ENCODE measurements at regions not wholly inside any gene's neighbourhood (a gene's known extent, or its start where the extent isn't known, plus 50 kb on each side); places are given as distances from the start of the nearest gene placed in this dataset.

DNA sequence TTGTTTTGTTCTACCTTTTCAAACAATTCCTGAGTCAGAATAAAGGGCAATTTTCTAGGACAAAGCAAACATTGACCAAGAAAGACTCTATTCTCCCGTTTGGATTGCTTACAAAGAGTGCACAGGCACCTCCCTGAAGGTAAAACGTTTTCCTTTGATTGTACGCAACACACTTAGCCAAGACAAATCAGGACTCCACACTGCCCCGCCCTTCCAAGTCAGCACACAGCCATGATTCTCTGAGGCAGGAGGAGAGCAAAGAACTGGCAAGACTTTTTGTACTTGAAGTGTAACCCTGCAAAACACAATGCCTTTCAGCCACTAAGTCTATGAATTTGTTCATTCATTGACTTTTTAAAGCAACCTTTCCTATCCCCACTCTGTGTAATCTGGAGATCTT lies 85.0 kb upstream of the FAM180A start:
- intact Hi-C loops (cut with DNase I): no loop called here
- DNase-seq (ENCODE audit: low spot score): no peak

DNA sequence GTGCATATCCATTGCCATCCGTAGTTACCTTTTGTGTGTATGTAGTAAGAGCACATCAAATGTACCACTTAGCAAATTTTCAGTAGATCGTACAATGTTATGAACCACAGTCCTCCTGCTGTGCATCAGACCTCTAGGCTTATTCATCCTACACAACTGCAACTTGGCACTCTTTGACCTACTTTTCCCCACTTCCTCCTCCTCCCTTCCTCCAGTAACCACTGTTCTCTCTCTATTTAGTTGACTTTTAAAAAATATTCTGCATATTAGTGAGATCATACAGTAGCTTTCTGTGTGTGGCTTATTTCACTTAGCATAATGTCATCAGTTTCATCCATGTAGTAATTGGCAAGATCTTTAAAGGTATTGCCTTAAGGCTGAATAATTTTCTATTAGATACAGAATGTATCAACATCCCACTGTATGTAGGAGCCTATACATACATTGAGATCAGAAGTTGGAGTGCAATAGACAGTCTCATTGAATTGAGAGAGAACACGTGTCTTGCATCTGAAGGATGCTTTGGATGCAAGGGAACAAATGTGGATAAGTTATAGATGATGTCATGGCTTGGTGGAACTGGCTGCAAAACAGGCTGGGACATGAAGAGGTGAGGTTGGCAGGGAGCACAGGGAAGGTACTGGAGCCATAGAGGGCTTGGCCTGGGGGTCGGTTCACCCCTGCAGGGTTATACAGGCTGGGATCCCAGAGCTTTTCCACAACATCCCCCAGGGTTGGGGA lies 83.0 kb upstream of the FAM180A start:
- intact Hi-C loops (cut with DNase I): no loop called here
- no peak for DNase-seq (ENCODE audit: low spot score)

DNA sequence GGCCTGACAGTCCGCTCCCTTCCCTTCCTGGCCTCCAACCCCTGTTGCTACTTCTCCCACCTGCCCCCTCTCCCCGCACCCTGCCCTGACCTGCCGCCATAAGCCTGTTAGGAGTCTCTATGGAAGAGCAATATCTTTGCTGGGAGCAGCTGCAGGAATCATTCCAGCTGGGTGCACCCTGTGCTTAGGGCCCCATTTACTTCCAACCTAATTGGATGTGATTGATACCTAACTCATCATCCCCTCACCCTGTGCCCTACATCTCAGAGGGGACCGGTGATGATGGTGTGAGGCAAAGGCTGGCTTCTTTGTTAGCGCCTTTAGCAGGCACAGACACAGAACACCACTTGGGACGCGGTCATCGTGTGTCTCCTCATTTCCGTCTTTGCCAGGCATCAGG lies 80.0 kb upstream of the FAM180A start:
- DNase-seq (ENCODE audit: low spot score): no peak
- intact Hi-C loops (cut with DNase I): no loop called here

DNA sequence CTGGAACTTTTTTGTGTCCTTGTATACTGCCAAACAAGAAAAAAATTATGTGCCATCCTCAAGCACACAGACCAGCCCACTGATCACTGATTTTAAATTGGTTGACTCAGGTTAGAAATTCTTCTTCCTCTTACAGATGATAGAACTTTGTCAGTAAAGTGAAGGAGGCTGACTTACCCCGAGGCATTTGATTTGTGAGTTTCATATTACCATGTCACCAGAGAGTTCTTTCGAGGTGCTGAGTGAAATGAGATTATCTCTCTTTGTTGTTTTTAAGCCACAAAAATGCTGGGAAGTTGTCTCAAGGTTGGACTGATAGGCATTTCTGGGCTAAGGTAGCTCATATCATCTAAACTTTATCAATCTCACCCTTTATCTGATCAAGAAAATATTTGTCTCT lies 78.8 kb upstream of the FAM180A start:
- intact Hi-C loops (cut with DNase I): no loop called here
- no peak for DNase-seq (ENCODE audit: low spot score)

DNA sequence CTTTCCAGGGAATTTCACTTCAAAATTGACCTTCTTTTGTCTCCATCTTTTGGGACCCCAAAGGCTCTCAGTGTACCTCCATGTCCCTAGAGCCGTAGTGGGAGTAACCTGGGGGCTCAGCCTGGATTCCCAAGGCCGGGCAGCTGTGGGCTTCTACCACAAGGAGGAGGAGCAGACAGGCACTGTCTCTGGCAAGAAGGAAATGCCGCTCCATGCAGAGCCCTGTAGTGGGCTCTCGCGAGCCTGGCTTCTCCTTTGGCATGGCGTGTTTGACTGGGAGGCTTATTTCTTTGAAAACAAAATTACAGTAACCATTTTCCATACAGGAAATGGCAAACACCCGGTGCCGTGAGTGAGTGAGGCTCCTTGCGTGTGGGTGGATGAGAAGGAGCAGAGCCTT lies 76.8 kb upstream of the FAM180A start:
- no peak for DNase-seq (ENCODE audit: low spot score)
- intact Hi-C loops (cut with DNase I): no loop called here

DNA sequence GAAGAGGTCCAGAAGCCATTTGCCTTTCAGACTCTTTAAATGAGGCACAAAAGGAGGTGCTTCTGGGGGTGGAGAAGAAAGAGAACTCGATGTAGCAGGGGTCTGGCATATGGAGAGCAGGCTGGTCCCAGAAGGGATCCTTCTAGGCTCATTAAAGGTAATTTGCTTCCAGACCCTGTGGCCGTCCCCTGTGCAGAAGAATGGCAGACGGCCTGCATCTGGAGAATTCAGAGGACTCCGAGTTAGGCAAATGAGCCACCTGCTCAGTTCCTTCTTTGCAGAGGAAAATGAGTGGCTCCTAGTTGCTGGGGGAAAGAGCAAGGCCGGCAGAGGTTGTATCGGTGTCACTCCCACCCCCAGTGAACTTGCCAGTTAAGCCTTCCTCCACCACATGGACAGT lies 73.8 kb upstream of the FAM180A start:
- no peak for DNase-seq (ENCODE audit: low spot score)
- intact Hi-C loops (cut with DNase I): no loop called here

DNA sequence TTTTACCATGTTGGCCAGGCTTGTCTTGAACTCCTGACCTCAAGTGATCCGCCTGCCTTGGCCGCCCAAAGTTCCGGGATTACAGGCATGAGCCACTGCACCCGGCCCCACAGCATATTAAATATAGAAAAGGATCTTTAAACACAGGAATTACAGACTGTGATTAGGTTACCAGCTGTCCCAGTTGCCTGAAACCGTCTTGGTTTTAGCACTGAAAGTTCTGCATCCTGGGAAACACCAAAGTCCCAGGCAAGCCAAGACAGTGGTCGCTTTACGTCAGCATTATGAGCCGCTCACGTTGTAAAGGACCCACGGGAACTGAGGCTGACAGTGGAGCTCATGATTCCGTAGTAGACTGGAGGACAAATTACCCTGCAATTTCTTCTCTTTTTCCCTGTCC lies 69.0 kb upstream of the FAM180A start:
- intact Hi-C loops (cut with DNase I): no loop called here
- DNase-seq (ENCODE audit: low spot score): no peak

DNA sequence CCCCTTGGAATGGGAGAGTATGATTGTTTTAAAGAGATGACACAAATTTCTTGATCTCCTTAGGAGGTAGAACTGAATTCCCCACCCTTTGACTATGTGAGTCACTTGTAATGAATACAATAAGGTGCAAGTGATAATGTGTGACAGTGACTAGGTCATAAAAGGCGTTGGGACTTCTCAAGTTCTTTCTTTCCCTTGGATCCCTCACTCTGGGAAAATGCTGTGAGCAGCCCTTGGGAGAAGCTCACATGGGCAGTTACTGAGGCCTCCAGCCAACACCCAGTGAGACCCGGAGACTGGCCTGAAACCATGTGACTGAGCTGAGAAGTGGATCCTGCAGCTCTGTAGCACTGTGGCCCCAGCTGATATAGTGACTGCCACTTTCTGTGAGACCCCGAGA lies 66.4 kb upstream of the FAM180A start:
- DNase-seq (ENCODE audit: low spot score): no peak
- intact Hi-C loops (cut with DNase I): no loop called here

DNA sequence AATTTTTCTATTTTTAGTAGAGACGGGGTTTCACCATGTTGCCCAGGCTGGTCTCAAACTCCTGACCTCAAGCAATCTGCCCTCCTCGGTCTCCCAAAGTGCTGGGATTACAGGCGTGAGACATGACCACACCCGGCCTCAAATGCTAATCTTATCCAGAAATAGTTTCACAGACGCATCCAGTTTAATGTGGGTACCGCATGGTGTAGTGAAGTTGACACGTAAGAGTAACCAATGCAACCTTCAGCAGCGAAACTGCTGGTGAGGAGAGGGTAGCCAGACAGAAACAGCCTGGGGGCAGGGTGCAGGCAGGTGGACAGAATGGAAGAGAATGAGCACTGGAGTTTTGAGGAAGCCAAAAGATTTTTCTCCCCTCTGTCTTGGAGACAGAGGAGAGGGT lies 63.5 kb upstream of the FAM180A start:
- no peak for DNase-seq (ENCODE audit: low spot score)
- intact Hi-C loops (cut with DNase I): no loop called here

DNA sequence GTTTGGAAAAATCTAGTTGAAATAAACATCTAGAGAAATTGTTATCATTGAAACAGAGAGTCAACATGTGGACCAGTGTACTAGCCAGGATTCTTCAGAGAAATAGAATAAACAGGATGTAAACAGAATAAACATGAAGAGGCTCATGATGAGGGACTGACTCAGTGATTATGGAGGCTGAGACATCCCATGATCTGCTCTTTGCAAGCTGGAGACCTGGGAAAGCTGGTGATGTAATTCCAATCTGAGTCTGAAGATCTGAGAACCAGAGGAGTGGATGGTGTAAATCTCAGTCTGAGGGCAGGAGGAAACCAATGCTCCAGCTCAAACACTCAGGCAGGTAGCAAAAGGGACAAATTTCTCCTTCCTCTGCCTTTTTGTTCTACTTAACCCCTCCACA lies 62.9 kb upstream of the FAM180A start:
- intact Hi-C loops (cut with DNase I): no loop called here
- no peak for DNase-seq (ENCODE audit: low spot score)

DNA sequence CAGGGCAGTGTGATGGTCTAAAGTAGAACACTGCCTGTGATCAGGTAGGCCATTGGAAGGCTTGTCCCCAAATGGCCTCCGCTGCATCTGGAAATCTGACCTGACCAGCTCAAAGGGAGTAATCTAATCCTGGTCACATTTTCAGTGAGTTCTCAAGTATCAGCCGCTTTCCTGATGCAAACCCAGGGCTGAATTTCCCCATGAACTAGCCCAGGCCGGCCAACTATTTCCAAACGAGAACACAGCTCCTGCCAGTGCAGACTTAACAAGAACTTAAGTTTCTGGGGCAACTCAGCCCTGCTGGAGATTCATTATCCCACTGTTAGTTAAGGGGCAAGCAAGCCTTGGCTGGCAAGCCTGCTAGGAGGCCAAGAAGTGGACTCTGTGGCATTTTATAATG lies 59.6 kb upstream of the FAM180A start:
- no peak for DNase-seq (ENCODE audit: low spot score)
- intact Hi-C loops (cut with DNase I): loop anchor here in 1 of 2 donors (10.0 kb wide), 1 partner anchor 133 kb away; no protein-coding TSS in a partner anchor

DNA sequence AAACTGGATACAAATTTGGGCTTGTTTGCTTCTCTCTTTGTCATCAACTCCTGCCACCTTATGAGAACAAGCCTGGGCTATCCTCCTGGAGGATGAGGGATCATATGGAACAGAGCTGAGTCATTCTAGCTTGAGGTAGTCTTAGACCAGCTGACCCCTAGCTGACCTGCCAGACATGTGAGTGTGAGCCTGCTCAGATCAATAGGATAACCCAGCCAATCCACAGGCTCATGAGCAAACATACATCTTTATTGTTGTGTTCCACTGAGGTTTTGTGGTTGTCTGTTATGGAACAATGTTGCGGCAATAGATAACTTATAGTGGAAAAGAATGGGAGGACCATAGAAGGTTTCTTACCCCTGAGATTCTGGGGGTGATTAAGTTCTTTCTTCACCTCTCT lies 54.5 kb upstream of the FAM180A start:
- DNase-seq (ENCODE audit: low spot score): no peak
- intact Hi-C loops (cut with DNase I): loop anchor here in 1 of 2 donors (5.0 to 10.0 kb wide), 2 partner anchors 128 to 209 kb away; no protein-coding TSS in a partner anchor

DNA sequence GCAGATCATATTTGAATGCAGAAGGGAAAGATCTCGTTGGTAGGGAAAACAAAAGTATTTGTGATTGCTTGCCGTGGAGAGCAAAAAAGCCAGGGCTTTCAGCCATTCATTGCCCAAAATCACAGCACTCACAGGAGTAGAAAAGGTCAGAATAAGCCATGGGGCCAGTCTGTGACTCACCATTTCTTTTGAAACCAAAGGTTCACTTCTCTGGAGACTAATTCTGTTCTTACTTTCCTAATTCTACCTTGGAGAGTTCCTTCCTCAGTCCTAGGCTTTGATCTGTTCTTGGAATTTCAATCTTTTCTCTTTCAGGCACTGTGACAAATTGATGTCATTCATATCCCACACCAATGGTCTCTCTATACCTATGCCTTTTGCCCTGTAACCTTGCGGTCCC lies 54.1 kb upstream of the FAM180A start:
- no peak for DNase-seq (ENCODE audit: low spot score)
- intact Hi-C loops (cut with DNase I): loop anchor here in 1 of 2 donors (5.0 to 10.0 kb wide), 2 partner anchors 128 to 210 kb away; no protein-coding TSS in a partner anchor

DNA sequence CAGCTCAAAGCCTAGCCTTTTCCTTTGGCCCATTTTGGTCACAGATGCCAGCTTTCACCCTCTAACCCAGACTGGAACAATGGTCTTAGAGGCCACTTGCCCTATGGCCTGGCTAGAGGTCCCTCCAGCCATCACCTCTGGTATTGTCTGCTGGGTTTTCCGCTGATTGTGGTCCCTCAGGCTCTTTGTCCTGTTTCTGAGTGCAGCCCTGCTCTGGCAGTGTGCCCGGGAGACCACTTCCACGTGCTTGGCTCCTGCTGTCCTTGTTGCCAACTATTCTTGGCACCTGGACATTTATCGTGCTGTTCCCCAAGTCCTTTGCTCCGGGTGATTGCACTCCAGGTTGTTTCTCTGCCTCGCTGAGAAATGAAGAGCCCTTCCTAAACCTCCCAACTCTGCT lies 53.3 kb upstream of the FAM180A start:
- intact Hi-C loops (cut with DNase I): loop anchor here in 1 of 2 donors (5.0 to 10.0 kb wide), 2 partner anchors 127 to 210 kb away; no protein-coding TSS in a partner anchor
- no peak for DNase-seq (ENCODE audit: low spot score)

DNA sequence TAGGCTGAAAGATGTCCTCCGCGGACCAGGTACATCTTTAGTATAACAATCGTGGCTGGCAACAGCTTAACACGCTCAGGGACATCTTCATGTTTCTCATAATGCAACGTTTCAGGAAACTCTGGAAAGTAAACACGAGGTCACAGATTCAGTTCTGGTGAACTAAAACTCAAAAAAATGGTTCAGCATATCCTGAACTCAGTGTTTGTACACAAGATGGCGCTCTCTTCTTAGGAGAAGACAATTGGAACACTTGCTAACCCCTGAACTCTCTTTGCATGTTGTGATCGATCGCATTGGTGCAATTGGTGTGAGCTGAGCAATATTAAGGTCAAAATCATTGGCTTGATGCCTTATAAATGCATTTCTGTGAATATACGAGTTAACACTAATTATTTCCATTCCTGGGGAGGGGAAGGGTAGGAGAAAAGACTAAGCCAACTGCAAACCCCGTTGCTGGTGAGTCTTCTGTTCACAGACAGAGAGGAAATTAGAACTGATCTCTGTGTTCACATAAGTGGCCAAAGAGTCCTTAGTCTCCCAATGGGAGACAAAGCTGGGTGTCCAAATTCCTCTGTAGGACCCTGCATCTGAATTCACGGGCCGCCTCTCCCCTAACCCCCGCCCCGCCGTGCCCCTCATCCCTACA lies 52.6 kb upstream of the FAM180A start:
- DNase-seq (ENCODE audit: low spot score): no peak
- intact Hi-C loops (cut with DNase I): loop anchor here in 1 of 2 donors (5.0 to 10.0 kb wide), 2 partner anchors 126 to 211 kb away; no protein-coding TSS in a partner anchor

DNA sequence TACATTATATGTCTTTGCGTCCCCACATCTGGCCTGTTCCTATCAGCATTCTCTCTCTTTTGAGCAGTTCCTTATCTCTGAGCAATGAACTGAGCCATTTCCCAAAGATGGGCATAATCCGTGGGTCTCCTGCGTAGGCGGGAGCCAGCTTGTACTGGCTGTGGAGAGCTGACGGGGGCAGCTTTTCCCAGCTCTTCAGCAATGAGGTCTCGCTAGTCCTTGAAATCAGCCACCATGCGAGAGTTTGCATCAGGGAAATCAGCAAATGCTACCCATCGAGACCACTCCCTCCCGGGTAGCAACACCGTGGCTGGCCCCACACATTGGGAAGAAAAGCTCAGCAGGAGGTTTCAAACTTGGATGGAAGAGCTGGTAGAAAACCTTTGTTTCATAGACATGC lies 51.9 kb upstream of the FAM180A start:
- intact Hi-C loops (cut with DNase I): loop anchor here in 1 of 2 donors (5.0 to 10.0 kb wide), 2 partner anchors 126 to 212 kb away; no protein-coding TSS in a partner anchor
- DNase-seq (ENCODE audit: low spot score): no peak

DNA sequence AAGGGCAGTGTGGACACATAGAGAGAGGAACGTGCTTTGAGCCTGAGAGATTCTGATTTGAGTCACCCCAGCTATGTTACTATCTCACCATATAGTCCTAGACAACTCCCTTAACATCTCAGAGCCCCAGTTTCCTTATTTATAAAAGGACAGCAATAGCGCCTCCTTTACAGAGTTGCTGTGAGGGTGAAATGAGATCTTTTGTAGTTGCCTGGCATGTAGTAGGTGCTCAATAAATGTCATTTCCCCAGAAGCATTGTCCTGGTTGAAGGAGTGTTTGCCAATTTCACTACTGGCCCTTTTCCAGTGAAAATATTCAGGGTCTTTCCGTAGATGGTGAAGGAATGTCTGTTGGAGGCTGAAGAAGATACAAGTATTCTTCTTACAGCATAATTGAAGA lies 51.3 kb upstream of the FAM180A start:
- intact Hi-C loops (cut with DNase I): loop anchor here (1.0 to 10.0 kb wide), 3 partner anchors 125 to 212 kb away; no protein-coding TSS in a partner anchor
- no peak for DNase-seq (ENCODE audit: low spot score)

Data from posterior vena cava (tissue), 2 donors.